GM21717 (cell line): ENCODE measurements at regions not wholly inside any gene's neighbourhood (a gene's known extent, or its start where the extent isn't known, plus 50 kb on each side); places are given as distances from the start of the nearest gene placed in this dataset.

Experiments used
- ATAC-seq: cut with Tn5 transposase; IDR thresholded peaks from one replicate; pipeline ENCODE4 v1.9.1; 2021; ENCODE audit warnings: mild to moderate bottlenecking, moderate library complexity; ENCODE audit not compliant: unreplicated experiment

- ATAC-seq = peak; percentile 87
These were observed 284.4 kb upstream of the PKN2 start for GRCh38 chr1:88399690-88400089.

DNA sequence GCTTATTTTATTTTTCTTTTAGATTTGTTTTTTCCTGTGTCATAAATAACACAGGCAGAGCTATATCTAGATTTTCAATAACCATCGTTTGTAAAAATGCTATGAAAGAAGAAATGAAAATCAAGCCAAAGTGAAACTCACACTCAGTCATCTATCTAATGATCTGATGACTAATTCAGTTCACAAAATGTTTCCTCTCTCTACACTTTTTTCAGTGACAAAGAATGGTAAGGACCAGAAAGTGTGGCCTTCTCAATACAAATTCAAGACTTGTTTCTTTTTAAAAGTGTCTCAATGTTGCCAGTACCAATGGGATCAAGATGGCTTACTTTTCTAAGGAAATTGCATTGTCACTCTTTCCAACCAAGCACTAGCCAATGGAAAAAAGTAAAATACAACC lies 282.8 kb upstream of the PKN2 start:
- peak; percentile 83 for ATAC-seq

DNA sequence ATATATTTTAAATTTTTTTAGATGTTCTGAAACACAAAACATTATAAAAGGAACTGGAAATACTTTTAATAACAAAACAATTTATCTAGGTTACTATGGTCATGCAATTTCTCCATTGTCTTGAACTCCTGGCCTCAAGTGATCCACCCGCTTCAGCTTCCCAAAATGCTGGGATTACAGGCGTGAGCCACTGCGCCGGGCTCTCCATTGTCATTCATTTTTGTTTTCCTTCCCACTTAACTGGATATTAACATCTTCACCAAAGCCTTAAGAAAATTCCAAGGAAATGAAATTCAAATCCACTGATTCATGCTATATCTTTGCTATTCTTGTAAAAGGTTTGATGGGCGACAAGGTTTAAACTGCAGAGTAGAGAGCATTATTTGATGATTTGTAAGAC lies 279.5 kb upstream of the PKN2 start:
- ATAC-seq = no peak

DNA sequence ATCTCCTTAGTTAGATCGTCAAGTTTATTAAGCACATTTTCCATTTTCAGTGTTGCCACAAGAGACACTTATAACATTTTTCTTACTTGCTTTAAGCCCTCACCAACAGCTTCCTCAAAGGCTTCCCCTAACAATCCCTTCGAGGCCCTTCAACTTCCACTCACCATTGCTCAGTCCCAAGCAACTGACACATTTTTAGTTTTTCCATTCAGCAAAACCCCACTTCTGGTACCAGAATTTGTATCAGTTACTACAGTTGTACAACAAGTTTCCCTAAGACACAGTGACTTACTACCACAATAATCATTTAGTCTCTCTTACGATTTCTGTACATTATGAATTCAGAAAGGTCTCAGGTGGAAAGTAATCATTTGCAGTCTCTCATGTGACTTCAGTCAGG lies 276.8 kb upstream of the PKN2 start:
- ATAC-seq = no peak

DNA sequence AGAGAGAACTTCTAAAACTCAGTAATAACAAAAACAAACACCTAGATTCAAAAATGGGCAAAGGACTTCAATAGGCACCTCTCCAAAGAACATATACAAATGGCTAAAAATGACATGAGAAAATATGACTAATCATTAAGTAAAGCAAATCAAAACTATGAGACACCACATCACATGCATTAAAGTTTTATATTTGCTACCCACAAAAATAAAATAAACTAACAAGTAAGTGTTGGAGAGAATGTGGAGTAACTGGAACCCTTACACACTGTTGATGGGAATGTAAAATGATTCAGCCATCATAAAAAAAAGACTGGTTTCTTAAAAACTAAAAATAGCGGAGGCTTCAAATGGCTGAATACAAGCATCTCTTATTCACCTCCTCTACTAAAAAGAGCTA lies 262.1 kb upstream of the PKN2 start:
- no peak for ATAC-seq

GRCh38 chr1:88433556-88433955 lies 250.5 kb upstream of the PKN2 start:
- no peak for ATAC-seq

DNA sequence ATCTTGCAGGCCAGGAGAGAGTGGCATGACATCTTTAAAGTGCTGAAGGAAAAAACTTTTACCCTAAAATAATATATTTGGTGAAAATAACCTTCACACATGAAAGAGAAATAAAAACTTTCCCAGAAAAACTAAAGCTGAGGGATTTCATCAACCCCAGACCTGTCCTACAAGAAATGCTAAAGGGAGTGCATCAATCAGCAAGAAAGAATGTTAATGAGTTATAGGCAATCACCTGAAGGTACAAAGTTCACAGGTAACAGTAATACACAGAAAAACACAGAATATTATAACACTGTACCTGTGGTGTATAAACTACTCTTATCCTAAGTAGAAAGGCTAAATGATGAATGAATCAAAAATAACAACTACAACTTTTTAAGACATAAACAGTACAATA lies 249.2 kb upstream of the PKN2 start:
- ATAC-seq = no peak

DNA sequence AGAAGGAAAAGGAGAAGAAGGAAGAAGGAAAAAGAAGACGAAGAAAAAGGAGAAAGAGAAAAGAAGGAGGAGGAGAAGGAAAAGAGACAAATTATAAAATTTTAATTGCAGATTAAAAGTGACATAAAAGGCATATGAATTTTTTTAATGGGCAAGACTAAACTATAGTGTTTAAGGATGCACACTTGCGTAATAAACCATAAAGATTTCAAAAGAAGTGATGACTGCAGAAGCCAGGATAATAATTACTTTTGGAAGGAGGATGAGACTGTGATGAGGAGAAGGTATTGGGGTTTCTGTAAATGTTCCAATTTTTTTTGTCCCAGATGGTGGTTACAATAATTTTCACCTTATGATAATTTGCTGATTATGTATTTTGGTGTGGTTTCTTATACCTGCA lies 243.1 kb upstream of the PKN2 start:
- ATAC-seq = no peak

DNA sequence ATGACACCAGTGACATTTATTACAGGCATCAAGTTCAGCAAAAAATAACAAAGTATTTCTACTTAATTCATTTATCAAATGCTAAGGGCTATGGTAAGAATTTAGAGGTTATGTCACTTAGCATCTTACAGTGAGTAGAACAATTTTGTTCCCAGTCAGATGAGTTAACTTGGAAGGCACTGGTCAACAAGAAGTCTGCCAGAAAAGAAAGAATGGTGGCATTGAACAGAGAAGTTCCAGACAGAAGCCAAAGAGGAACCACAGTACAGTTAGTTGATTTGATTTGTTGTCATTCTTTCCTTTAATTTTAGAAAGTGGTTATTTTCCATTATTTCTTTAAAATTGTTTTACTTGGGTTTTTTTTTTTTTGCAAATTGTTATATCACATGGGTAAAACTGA lies 232.2 kb upstream of the PKN2 start:
- no peak for ATAC-seq

DNA sequence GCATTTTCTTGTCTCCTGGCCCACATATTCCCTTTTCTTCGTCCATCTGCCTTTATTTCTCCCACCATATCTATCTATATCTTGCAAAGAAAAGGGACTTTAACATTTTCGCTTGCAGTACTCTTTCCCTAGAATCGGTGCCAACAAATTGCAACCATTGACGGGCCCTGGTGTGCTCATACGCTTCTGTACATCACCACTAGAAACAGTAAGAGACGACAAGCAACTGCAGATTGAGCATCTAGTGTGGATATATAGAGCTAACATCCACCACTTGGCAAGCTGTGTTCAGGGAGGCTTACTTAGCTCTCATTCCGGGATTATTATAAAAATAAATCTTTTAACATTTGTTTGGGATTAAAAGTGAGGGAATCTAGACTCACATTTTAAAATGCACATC lies 230.8 kb upstream of the PKN2 start:
- ATAC-seq = no peak

DNA sequence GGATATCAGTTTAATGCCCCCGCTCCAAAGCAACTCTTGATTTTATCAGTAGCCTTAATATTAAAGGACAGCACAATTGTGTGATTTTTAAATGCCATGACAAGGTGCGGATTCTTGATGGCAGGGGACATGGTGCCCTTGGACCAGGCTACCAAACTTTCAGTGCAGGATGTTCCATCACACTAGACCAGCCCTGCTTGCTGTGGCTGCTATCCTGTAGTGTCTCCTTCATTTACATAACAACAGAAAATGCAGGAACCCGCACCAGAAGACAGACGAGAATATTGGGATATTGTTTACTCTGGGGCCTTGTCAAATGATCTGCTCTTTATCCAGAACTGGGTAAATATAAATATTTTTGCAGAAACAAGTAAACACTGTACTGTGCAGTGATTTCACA lies 229.3 kb upstream of the PKN2 start:
- ATAC-seq = no peak

GRCh38 chr1:88455621-88456256 lies 228.3 kb upstream of the PKN2 start:
- ATAC-seq = no peak

GRCh38 chr1:88457197-88457596 lies 226.9 kb upstream of the PKN2 start:
- ATAC-seq = no peak

DNA sequence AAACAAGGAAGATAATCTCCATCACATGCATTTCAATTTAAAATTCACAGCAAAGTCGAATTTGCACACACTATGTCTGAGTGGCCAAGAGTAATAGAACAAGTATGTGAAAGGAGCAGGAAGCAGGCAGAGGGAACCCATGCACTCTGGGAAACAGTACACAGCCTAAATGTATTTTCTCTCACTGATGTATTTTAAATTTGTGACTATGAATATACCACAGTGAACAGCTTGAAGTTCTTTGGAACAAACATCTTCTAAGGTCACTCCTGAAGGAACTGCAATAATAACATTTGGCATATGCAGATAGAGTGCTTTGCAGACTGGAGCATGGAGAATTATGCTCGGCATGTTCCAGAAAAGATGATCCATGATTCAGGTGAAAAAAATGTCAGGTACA lies 223.1 kb upstream of the PKN2 start:
- ATAC-seq = no peak

DNA sequence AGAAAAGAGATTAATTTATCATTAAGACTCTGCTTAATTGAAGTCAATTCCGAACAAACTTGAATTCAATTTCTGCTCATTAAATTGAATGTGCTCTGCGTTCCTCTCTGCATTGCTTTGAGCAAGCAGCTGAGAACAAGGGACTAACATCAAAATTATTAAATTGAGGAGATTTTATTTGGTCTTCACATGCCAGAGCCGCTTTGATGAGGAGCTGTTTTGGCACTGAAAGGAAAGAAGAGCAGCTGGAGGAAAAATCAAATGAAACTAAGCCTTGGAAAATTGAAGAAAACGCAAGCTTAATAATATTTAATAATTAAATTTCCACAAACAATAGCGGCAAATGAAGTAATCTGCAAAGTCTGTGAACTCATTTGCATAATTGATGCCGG lies 222.0 kb upstream of the PKN2 start:
- ATAC-seq = no peak

- no peak for ATAC-seq
These were observed 221.4 kb upstream of the PKN2 start for GRCh38 chr1:88462488-88463261.

GRCh38 chr1:88463401-88463985 lies 220.6 kb upstream of the PKN2 start:
- no peak for ATAC-seq

DNA sequence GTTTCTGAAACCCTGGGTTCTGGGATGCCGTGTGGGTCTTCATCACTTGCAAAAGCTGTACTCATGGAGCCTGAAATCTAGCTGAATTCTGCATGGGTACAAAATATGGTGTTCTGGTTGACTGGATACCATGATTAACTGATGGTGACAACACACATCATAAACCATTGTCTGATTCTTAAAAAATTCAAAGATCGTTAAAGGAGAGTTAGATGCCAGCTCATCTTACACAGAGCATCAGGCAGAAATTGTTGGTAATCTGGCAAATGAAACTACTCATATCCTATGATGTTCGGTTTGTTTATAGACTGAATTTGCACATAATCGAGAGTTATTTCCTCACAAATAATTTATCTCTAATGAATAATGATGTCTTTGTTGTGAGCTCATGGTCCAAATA lies 218.1 kb upstream of the PKN2 start:
- no peak for ATAC-seq

DNA sequence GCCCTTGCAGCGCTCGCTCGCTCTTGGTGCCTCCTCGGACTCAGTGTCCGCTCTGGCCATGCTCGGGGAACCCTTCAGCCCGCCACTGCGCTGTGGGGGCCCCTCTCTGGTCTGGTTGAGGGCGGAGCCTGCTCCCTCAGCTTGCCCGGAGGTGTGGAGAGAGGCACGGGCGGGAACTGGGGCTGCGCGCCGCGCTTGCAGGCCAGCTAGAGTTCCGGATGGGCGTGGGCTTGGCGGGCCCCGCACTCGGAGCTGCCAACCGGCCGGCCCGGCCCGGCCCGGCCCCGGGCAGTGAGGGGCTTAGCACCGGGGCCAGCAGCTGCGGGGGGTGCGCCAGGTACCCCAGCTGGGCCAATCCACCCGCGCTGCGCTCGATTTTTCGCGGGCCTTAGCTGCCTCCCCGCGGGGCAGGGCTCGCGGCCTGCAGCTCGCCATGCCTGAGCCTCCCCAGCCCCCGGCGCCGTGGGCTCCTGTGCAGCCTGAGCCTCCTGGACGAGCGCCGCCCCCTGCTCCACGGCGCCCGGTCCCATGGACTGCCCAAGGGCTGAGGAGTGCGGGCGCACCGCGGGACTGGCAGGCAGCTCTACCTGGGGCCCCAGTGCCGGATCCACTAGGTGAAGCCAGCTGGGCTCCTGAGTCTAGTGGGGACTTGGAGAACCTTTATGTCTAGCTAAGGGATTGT lies 217.0 kb upstream of the PKN2 start:
- ATAC-seq = no peak

- no peak for ATAC-seq
These were observed 211.8 kb upstream of the PKN2 start for GRCh38 chr1:88472298-88472697.

DNA sequence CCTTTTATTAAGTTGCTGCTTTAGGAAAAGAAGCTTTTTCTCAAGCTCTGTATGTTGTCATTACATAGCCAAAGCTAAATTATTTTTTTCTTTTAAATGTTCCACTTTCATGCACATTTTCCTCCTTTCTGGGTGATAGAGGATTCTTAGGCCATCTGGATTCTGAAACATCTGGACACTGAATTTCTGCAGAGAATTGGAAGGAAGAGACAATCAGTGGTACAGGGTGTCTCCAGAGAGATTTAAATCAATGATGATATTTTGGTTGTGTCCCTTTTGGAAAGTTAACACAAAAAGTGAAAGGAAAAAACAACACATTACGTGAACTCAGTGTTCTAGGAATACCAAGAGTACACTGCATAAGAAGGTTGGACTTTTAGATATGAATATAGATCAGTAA lies 211.4 kb upstream of the PKN2 start:
- ATAC-seq = no peak
